Upper lobe of right lung (tissue), 1 donor: ENCODE measurements at regions not wholly inside any gene's neighbourhood (a gene's known extent, or its start where the extent isn't known, plus 50 kb on each side); places are given as distances from the start of the nearest gene placed in this dataset.
A peak's percentile ranks its signal among the peaks of the same experiment; 100 is the strongest.

Experiments used
- ATAC-seq: fragments of 200-7000 bp; cut with Tn5 transposase; one replicate; pipeline ENCODE4 v1.9.1; 2020; ENCODE audit warnings: mild to moderate bottlenecking, moderate library complexity
- DNase-seq: peaks from one replicate; pipeline ENCODE4 v3.0.0-alpha.2; 2020
- H3K27ac ChIP-seq: fragments of 200-600 bp; one replicate; pipeline ENCODE4 v1.8.0; 2022
- H3K27me3 ChIP-seq: fragments of 200-600 bp; one replicate; pipeline ENCODE4 v1.8.0; 2022; ENCODE audit warnings: mild to moderate bottlenecking
- H3K36me3 ChIP-seq: fragments of 200-600 bp; one replicate; pipeline ENCODE4 v1.8.0; 2022
- H3K4me1 ChIP-seq: fragments of 200-600 bp; one replicate; pipeline ENCODE4 v1.8.0; 2022
- H3K4me3 ChIP-seq: fragments of 200-600 bp; one replicate; pipeline ENCODE4 v1.8.0; 2022; ENCODE audit warnings: mild to moderate bottlenecking
- H3K9me3 ChIP-seq: fragments of 200-600 bp; one replicate; pipeline ENCODE4 v1.8.0; 2022
- CTCF ChIP-seq: fragments of 200-600 bp; IDR thresholded peaks from one replicate; pipeline ENCODE4 v1.8.0; 2022; ENCODE audit warnings: antibody characterized with exemption
- intact Hi-C: fragments of 100-400 bp; cut with DNase I; formaldehyde crosslinking; loops from one replicate; pipeline ENCODE4 v1.11.0; 2022
- donor health status: DM: no; HTN: yes; CAD: no; lungs with severe emphysema.

- DNase-seq (no peak), ATAC-seq (no peak)
- TF ChIP-seq CTCF = no peak
- Histone ChIP-seq H3K27me3 (no peaks in the 10 kb centered on the region), H3K4me3 (no peak overlapping the region), H3K27ac (no peak overlapping the region), H3K4me1 (no peaks in the 10 kb centered on the region), H3K36me3 (no peaks in the 10 kb centered on the region), H3K9me3 (no peaks in the 10 kb centered on the region)
- intact Hi-C loops = no loop called here
Measured at GRCh38 chrX:40521868-40522450, 58.8 kb upstream of the ATP6AP2 start.

- DNase-seq = no peak
- Histone ChIP-seq H3K4me1 (no peaks in the 10 kb centered on the region), H3K27me3 (no peaks in the 10 kb centered on the region), H3K4me3 (no peak overlapping the region), H3K36me3 (no peaks in the 10 kb centered on the region), H3K27ac (no peak overlapping the region), H3K9me3 (no peaks in the 10 kb centered on the region)
- intact Hi-C loops = no loop called here
- ATAC-seq = no peak
- no peak for TF ChIP-seq CTCF
Measured at GRCh38 chrX:40514376-40514775, 66.4 kb upstream of the ATP6AP2 start.

GRCh38 chrX:40513835-40514234 lies 66.9 kb upstream of the ATP6AP2 start:
- no peak for ATAC-seq
- Histone ChIP-seq H3K4me1 (no peaks in the 10 kb centered on the region), H3K4me3 (no peak overlapping the region), H3K27me3 (no peaks in the 10 kb centered on the region), H3K36me3 (no peaks in the 10 kb centered on the region), H3K27ac (no peak overlapping the region), H3K9me3 (no peaks in the 10 kb centered on the region)
- TF ChIP-seq CTCF = no peak
- intact Hi-C loops = no loop called here
- no peak for DNase-seq

- Histone ChIP-seq H3K9me3 (no peaks in the 10 kb centered on the region), H3K36me3 (no peaks in the 10 kb centered on the region), H3K4me1 (no peaks in the 10 kb centered on the region), H3K27me3 (no peaks in the 10 kb centered on the region), H3K4me3 (no peak overlapping the region), H3K27ac (no peak overlapping the region)
- peak; percentile 67 for DNase-seq
- intact Hi-C loops = no loop called here
- TF ChIP-seq CTCF = no peak
- peak; percentile 82 for ATAC-seq
Measured at GRCh38 chrX:40513012-40513411, 67.8 kb upstream of the ATP6AP2 start.

GRCh38 chrX:40511258-40511657 lies 69.5 kb upstream of the ATP6AP2 start:
- ATAC-seq (no peak), DNase-seq (no peak)
- no peak overlapping the region for H3K27ac ChIP-seq
- no peaks in the 10 kb centered on the region for H3K27me3 ChIP-seq
- no peaks in the 10 kb centered on the region for H3K9me3 ChIP-seq
- intact Hi-C loops = no loop called here
- no peaks in the 10 kb centered on the region for H3K36me3 ChIP-seq
- no peaks in the 10 kb centered on the region for H3K4me1 ChIP-seq
- H3K4me3 ChIP-seq = no peak overlapping the region
- TF ChIP-seq CTCF = no peak

GRCh38 chrX:40508560-40508959 lies 72.2 kb upstream of the ATP6AP2 start:
- Histone ChIP-seq H3K27me3 (no peaks in the 10 kb centered on the region), H3K36me3 (no peaks in the 10 kb centered on the region), H3K27ac (no peak overlapping the region), H3K4me1 (no peaks in the 10 kb centered on the region), H3K9me3 (no peaks in the 10 kb centered on the region), H3K4me3 (no peak overlapping the region)
- DNase-seq (no peak), ATAC-seq (no peak)
- TF ChIP-seq CTCF = no peak
- intact Hi-C loops = no loop called here
